HEK293T (cell line): ENCODE measurements at regions not wholly inside any gene's neighbourhood (a gene's known extent, or its start where the extent isn't known, plus 50 kb on each side); places are given as distances from the start of the nearest gene placed in this dataset.

Experiments used
- CTCF ChIA-PET: fragments of 350-600 bp; formaldehyde crosslinking; extraction: SDS; loops from one replicate; lab custom pipeline; 2021; ENCODE audit warnings: antibody characterized with exemption, inconsistent platforms; lab: Yijun Ruan, JAX
- POLR2A ChIA-PET: fragments of 350-600 bp; formaldehyde crosslinking; extraction: SDS; loops from one replicate; lab custom pipeline; 2020; ENCODE audit warnings: antibody characterized with exemption, inconsistent platforms; lab: Yijun Ruan, JAX
- DNase-seq: peaks from one replicate; pipeline ENCODE4 v3.0.0; 2012; ENCODE audit warnings: mixed read lengths; ENCODE audit errors: extremely low spot score
- ARNT ChIP-seq: fragments of 450-650 bp; IDR thresholded peaks from 2 replicates; pipeline ENCODE4 v1.6.1; 2017; ENCODE audit warnings: mild to moderate bottlenecking
- BHLHE40 ChIP-seq: fragments of 450-650 bp; IDR thresholded peaks from 2 replicates; pipeline ENCODE4 v1.6.1; 2016; ENCODE audit warnings: mild to moderate bottlenecking, moderate library complexity, borderline replicate concordance
- CTBP1 ChIP-seq: fragments of 450-650 bp; IDR thresholded peaks from 2 replicates; pipeline ENCODE4 v1.6.1; 2016; ENCODE audit warnings: borderline replicate concordance
- ELF4 ChIP-seq: fragments of 450-650 bp; IDR thresholded peaks from 2 replicates; pipeline ENCODE4 v1.6.1; 2017; ENCODE audit warnings: antibody characterized with exemption
- FOXA1 ChIP-seq: fragments of 450-650 bp; IDR thresholded peaks from 2 replicates; pipeline ENCODE4 v1.6.1; 2016; ENCODE audit warnings: mild to moderate bottlenecking
- FOXK2 ChIP-seq: fragments of 450-650 bp; IDR thresholded peaks from 2 replicates; pipeline ENCODE4 v1.6.1; 2016; ENCODE audit warnings: mild to moderate bottlenecking
- FOXM1 ChIP-seq: fragments of 450-650 bp; IDR thresholded peaks from 2 replicates; pipeline ENCODE4 v1.6.1; 2017; ENCODE audit warnings: mild to moderate bottlenecking, borderline replicate concordance
- HDGF ChIP-seq: fragments of 450-650 bp; IDR thresholded peaks from 2 replicates; pipeline ENCODE4 v1.6.1; 2017; ENCODE audit warnings: antibody characterized with exemption, borderline replicate concordance
- L3MBTL2 ChIP-seq: fragments of 450-650 bp; conservative IDR thresholded peaks from 2 replicates; pipeline ENCODE4 v1.6.1; 2016; ENCODE audit warnings: mild to moderate bottlenecking
- LEF1 ChIP-seq: fragments of 450-650 bp; IDR thresholded peaks from 2 replicates; pipeline ENCODE4 v1.6.1; 2017; ENCODE audit warnings: mild to moderate bottlenecking, borderline replicate concordance
- NFRKB ChIP-seq: fragments of 450-650 bp; IDR thresholded peaks from 2 replicates; pipeline ENCODE4 v1.6.1; 2016; ENCODE audit warnings: mild to moderate bottlenecking, moderate library complexity
- SP1 ChIP-seq: fragments of 450-650 bp; IDR thresholded peaks from 2 replicates; pipeline ENCODE4 v1.6.1; 2017
- SUZ12 ChIP-seq: fragments of 450-650 bp; IDR thresholded peaks from 2 replicates; pipeline ENCODE4 v1.6.1; 2016; ENCODE audit warnings: mild to moderate bottlenecking
- TARDBP ChIP-seq: fragments of 450-650 bp; IDR thresholded peaks from 2 replicates; pipeline ENCODE4 v1.6.1; 2016
- ZNF384 ChIP-seq: fragments of 450-650 bp; IDR thresholded peaks from 2 replicates; pipeline ENCODE4 v1.6.1; 2016
- TF ChIP-seq, protein P1 (sequence below): fragments of 450-650 bp; IDR thresholded peaks from 2 replicates; pipeline ENCODE4 v1.6.1; 2016

- no peak for TF ChIP-seq BHLHE40
- TF ChIP-seq ARNT = no peak
- no peak for TF ChIP-seq CTBP1
- TF ChIP-seq NFRKB = no peak
- TF ChIP-seq ELF4 = no peak
- no peak for TF ChIP-seq HDGF
- TF ChIP-seq FOXM1 = no peak
- no peak for TF ChIP-seq FOXK2
- no peak for TF ChIP-seq SP1
- TF ChIP-seq FOXA1 = no peak
- ChIA-PET POLR2A (no interaction called here), CTCF (no interaction called here)
- no peak for DNase-seq
These were observed 169.5 kb upstream of the HAPLN1 start for GRCh38 chr5:83889971-83890745.

DNA sequence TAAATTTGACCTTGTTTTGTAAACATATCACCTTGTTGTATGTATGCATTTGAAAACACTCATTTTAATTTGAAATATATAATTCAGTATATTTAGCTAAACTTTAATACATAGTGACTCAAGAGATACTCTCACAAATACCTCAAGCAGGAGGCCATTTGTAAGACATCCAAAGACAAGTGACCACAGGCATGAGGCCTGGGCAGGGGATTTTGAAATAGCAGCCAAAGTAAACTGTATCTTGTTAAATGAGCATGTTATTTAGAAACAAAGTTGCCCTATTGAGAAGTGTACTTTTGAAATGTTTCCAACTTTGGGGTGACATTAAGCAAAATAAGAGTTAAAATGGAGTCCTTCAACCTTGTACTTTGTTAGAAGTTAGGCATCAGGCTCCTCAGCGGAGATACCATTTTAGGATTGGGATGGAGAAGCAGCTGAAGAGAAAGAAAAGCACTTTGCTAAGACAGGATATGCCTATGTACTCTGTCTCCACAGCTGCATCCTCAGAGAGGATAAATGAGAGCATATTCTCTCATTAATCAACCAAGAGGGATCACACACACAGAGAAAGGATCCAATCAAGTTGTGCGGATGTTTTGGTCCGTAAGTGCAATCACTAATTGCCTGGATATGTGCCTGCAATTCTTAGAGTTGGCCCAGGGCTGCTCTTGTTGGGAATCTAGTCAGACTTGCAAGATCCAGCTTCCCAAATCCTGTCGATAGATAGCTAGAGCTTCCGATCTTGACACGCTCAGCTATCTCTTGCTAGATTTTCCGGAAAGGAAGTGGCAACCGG is 157.5 kb upstream of the HAPLN1 start:
- TF ChIP-seq ELF4 = no peak
- POLR2A ChIA-PET = no interaction called here
- CTCF ChIA-PET = interaction anchor here (0.6 kb wide), 1 partner anchor 172 kb away, joined by 3 read pairs; no protein-coding TSS in a partner anchor
- DNase-seq = no peak

GRCh38 chr5:83871533-83872395 is 151.1 kb upstream of the HAPLN1 start:
- ChIA-PET CTCF (no interaction called here), POLR2A (no interaction called here)
- DNase-seq = no peak
- TF ChIP-seq CTBP1 (no peak), BHLHE40 (no peak), LEF1 (no peak), ZNF384 (no peak), FOXA1 (no peak), TARDBP (no peak), L3MBTL2 (no peak), HDGF (no peak), FOXK2 (no peak), ARNT (no peak), NFRKB (no peak), FOXM1 (no peak), SP1 (no peak), ELF4 (no peak), SUZ12 (no peak)
- TF ChIP-seq, protein P1, sequence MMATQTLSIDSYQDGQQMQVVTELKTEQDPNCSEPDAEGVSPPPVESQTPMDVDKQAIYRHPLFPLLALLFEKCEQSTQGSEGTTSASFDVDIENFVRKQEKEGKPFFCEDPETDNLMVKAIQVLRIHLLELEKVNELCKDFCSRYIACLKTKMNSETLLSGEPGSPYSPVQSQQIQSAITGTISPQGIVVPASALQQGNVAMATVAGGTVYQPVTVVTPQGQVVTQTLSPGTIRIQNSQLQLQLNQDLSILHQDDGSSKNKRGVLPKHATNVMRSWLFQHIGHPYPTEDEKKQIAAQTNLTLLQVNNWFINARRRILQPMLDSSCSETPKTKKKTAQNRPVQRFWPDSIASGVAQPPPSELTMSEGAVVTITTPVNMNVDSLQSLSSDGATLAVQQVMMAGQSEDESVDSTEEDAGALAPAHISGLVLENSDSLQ = no peak

DNA sequence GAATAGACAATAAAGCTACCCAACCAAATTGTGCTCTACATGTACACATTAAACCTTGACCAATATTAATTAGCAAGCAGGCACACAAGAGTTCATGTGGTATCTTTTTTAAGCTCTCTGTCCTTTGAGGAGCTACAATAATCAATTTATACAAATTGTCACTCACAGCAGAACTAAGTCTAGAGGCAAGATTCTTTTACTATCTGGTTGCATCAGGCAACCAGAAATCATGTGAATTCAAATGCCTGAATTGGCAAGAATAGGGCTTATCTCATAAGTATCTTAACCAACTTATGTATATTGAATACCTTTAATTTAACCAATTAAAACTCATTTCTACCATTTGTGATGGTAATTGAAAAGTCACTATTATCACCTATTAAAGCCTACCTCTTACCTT is 145.5 kb upstream of the HAPLN1 start:
- no peak for DNase-seq
- POLR2A ChIA-PET = no interaction called here
- CTCF ChIA-PET = no interaction called here
- no peak for TF ChIP-seq ELF4
- TF ChIP-seq ZNF384 = no peak
- TF ChIP-seq ARNT = no peak
- no peak for TF ChIP-seq FOXK2
- TF ChIP-seq, protein P1 = no peak
- no peak for TF ChIP-seq CTBP1
- TF ChIP-seq NFRKB = no peak
- TF ChIP-seq SP1 = no peak
- no peak for TF ChIP-seq BHLHE40
- no peak for TF ChIP-seq LEF1
- TF ChIP-seq SUZ12 = no peak
- TF ChIP-seq FOXM1 = no peak

GRCh38 chr5:83865579-83865978 is 144.9 kb upstream of the HAPLN1 start:
- TF ChIP-seq BHLHE40 (no peak), NFRKB (no peak), ZNF384 (no peak), ARNT (no peak), SUZ12 (no peak), L3MBTL2 (no peak), FOXK2 (no peak), FOXA1 (no peak), HDGF (no peak), TARDBP (no peak), LEF1 (no peak), FOXM1 (no peak), ELF4 (no peak)
- TF ChIP-seq, protein P1 = no peak
- ChIA-PET CTCF (no interaction called here), POLR2A (no interaction called here)
- DNase-seq = no peak
